ENCODE measurements at regions not wholly inside any gene's neighbourhood (a gene's known extent, or its start where the extent isn't known, plus 50 kb on each side); places are given as distances from the start of the nearest gene placed in this dataset.

GRCh38 chr20:39674842-39675241 is 712.7 kb downstream of the DHX35 start:
- CTCF ChIA-PET = interaction anchor here (1.7 kb wide), 1 partner anchor 28 kb away, joined by 4 read pairs; no protein-coding TSS in a partner anchor
- no peaks in the 10 kb centered on the region for H3K36me3 Mint-ChIP-seq

More at GRCh38 chr20:39674842-39675241, 712.7 kb downstream of the DHX35 start:
- H3K4me3 Mint-ChIP-seq = no peak overlapping the region
- H3K27me3 Mint-ChIP-seq (ENCODE audit: low read depth) = peaks cover 6% of the 10 kb centered on the region
- no peak overlapping the region for H3K27ac Mint-ChIP-seq
- H3K9me3 Mint-ChIP-seq = peaks cover 14% of the 10 kb centered on the region
- no peaks in the 10 kb centered on the region for H3K4me1 Mint-ChIP-seq
- ATAC-seq (peak; percentile 38; the same call in 1 of the 2 replicates), DNase-seq (ENCODE audit: low spot score) (no peak)
- no peak for TF ChIP-seq STAT6 (CRISPR knock-in tag; conservative IDR thresholded peaks at IDR 0.05; ENCODE audit: low read depth)
- no peak for TF ChIP-seq FOXP4 (CRISPR knock-in tag; IDR thresholded peaks at IDR 0.05)
- no peak for TF ChIP-seq JUN (CRISPR knock-in tag; IDR thresholded peaks at IDR 0.05)
- TF ChIP-seq CREB1 (CRISPR knock-in tag; IDR thresholded peaks at IDR 0.05) = no peak
- no peak for TF ChIP-seq GRHL2 (CRISPR knock-in tag; IDR thresholded peaks at IDR 0.05; ENCODE audit: insufficient replicate concordance, severe bottlenecking)
- TF ChIP-seq ZNF219 (CRISPR knock-in tag; IDR thresholded peaks at IDR 0.05; ENCODE audit: borderline replicate concordance) = no peak
- TF ChIP-seq E2F4 (CRISPR knock-in tag; IDR thresholded peaks at IDR 0.05; ENCODE audit: borderline replicate concordance, low read depth) = no peak
- TF ChIP-seq ZNF416 (CRISPR knock-in tag; IDR thresholded peaks at IDR 0.05) = no peak
- no peak for TF ChIP-seq NFATC4 (CRISPR knock-in tag; IDR thresholded peaks at IDR 0.05)
- TF ChIP-seq GABPB1 (CRISPR knock-in tag; IDR thresholded peaks at IDR 0.05) = no peak
- no peak for TF ChIP-seq TCF7 (CRISPR knock-in tag; IDR thresholded peaks at IDR 0.05; ENCODE audit: low read depth)
- no peak for TF ChIP-seq RORB (CRISPR knock-in tag; IDR thresholded peaks at IDR 0.05)
- TF ChIP-seq MAX (CRISPR knock-in tag; IDR thresholded peaks at IDR 0.05) = no peak
- TF ChIP-seq, protein P1, sequence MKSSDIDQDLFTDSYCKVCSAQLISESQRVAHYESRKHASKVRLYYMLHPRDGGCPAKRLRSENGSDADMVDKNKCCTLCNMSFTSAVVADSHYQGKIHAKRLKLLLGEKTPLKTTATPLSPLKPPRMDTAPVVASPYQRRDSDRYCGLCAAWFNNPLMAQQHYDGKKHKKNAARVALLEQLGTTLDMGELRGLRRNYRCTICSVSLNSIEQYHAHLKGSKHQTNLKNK (CRISPR knock-in tag; IDR thresholded peaks at IDR 0.05) = no peak
- TF ChIP-seq, protein P2, sequence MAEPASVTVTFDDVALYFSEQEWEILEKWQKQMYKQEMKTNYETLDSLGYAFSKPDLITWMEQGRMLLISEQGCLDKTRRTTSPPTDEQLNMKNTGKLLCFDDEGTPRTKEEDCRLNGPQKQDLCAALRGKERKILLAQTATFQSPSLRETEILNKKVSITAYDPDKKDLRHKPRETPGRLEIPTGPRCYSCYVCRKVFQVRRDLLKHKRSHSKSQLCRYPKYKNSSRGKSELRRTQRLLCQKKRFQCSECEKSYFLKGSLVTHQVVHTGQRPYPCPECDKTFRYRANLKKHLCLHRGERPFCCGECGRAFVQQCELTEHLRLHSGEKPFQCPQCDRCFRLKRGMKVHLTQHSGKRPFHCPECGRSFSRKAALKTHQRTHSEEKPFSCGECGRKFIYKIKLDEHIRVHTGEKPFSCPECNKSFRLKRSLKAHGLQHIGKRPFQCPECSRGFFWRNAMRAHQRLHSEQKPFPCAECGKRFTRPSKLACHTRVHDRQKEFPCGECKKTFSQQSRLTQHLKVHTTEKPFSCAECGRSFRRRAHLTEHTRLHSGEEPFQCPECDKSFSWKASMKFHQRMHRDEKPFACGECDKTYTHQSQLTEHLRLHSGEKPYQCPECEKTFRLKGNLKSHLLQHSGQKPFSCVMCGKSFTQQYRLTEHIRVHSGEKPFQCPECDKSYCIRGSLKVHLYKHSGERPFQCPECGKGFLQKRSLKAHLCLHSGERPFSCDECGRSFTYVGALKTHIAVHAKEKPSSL (CRISPR knock-in tag; conservative IDR thresholded peaks at IDR 0.05) = no peak
- no peak for TF ChIP-seq ELF4 (CRISPR knock-in tag; IDR thresholded peaks at IDR 0.05; ENCODE audit: low read depth)
- POLR2A ChIA-PET = no interaction called here

All from WTC11 (cell line).